HG02885 (cell line): ENCODE measurements at regions not wholly inside any gene's neighbourhood (a gene's known extent, or its start where the extent isn't known, plus 50 kb on each side); places are given as distances from the start of the nearest gene placed in this dataset.
"Not testable (repeated sequence)": the region's sequence is repeated elsewhere in the genome, so short reads cannot be mapped to it uniquely, and the experiment has no call there.

Experiments
- ATAC-seq: cut with Tn5 transposase; IDR thresholded peaks from one replicate; pipeline ENCODE4 v1.9.1; 2021; ENCODE audit warnings: mild to moderate bottlenecking; ENCODE audit not compliant: unreplicated experiment, poor library complexity

GRCh38 chr9:110128664-110129329 lies 79.2 kb downstream of the C9orf152 start:
- ATAC-seq: peak; percentile 73

DNA sequence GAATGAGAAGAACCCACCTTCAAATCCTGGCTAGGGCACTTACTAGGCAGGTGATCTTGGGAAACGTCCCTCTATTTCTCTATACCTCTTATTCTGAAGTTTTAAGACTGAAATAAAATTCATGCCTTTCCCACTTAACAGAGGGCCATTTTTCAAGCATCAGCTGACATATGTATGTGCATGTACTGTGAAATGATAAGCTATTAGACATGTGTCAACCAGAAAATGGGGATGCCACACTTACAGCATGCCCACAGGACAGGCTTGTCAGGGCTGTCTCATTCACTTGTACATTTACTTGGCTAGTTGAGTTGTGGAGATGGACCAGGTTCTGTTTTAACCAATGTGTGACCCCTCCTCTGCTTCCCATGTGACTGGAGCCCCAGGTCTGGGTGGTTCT lies 78.5 kb downstream of the C9orf152 start:
- ATAC-seq: no peak

DNA sequence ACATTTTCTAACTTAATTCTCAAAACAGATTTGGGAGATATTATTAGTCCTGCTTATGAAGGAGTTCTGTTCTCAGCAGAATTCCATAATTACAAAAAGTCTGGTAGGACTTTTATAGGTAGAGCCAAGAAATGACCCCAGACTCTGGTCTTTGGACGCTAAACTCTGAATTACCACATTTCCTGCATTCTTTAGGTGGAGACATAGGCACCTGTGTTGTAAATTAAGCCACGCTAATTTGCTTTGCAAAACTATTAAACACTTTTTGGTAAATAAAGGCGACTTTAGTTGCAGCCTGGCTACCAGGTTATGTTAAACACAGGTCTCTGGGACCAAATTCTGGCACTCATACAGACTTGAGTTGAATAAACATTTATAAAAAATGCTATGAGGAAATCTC lies 77.7 kb downstream of the C9orf152 start:
- ATAC-seq: no peak

GRCh38 chr9:110130791-110131416 lies 77.1 kb downstream of the C9orf152 start:
- ATAC-seq: no peak

- no peak for ATAC-seq
Observed at GRCh38 chr9:110131499-110131898, 76.5 kb downstream of the C9orf152 start.

DNA sequence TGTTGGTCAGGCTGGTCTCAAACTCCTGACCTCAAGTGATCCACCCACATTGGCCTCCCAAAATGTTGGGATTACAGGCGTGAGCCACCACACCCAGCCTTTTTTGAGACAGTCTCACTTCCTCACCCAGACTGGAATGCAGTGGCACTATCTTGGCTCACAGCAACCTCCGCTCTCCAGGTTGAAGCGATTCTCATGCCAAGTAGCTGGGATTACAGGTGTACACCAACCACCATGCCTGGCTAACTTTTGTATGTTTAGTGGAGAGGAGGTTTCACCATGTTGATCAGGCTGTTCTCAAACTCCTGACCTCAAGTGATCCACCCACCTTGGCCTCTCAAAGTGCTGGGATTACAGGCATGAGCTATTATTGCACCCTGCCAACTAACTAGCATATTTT lies 75.4 kb downstream of the C9orf152 start:
- not testable (repeated sequence) for ATAC-seq

GRCh38 chr9:110133059-110133458 lies 74.9 kb downstream of the C9orf152 start:
- ATAC-seq: no peak

DNA sequence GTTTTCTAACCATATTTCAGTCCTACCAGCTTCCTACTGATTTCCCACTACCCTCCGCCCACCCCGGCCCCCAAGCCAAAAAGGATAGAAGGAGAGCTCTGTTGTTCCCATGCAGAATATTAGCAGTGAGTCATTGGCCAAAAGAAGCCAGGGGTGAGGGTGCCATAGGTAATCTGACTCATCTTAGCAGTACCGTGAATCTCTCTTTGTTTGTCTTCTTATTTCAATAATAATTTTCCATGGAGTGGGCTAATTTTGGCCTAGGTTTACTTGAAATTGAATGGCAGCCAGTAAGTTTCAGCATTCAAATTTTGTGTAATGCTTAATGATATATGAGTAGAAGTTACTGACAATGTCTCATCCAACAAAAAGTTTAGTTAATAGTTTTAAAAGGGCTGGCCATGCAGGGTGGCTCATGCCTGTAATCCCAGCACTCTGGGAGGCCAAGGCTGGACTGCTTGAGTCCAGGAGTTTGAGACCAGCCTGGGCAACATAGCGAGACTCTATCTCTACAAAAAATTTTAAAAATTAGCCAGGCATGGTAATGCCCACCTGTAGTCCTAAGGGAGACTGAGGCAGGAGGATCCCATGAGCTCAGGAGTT lies 74.2 kb downstream of the C9orf152 start:
- no peak for ATAC-seq

GRCh38 chr9:110135846-110136245 lies 72.1 kb downstream of the C9orf152 start:
- no peak for ATAC-seq

DNA sequence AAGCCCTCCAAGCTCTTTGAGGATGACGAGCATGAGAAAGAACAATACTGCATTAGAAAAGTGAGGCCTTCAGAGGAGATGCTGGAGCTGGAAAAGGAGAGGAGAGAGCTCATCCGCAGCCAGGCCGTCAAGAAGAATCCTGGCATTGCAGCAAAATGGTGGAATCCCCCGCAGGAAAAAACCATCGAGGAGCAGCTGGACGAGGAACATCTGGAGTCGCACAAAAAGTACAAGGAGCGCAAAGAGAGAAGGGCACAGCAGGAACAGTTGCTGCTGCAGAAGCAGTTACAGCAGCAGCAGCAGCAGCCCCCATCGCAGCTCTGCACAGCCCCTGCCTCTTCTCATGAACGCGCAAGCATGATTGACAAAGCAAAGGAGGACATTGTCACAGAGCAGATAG lies 71.2 kb downstream of the C9orf152 start:
- no peak for ATAC-seq

GRCh38 chr9:110140276-110140675 lies 67.7 kb downstream of the C9orf152 start:
- no peak for ATAC-seq

GRCh38 chr9:110141227-110141793 lies 66.6 kb downstream of the C9orf152 start:
- ATAC-seq: no peak

DNA sequence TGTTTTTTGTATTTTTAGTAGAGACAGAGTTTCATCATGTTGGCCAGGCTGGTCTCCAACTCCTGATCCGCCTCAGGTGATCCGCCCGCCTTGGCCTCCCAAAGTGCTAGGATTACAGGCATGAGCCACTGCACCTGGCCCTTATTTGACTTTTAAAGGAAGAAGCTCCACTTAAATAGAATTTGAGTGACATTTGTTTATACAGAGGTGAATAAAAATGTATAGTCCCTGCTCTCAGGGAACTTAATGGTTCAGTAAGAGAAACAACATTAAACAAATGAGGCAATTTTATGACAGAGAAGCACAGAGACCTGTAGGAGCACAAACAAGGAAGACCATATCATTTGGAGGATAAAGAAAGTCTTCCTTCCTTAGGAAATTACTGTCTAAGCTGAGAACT lies 65.7 kb downstream of the C9orf152 start:
- ATAC-seq: no peak

DNA sequence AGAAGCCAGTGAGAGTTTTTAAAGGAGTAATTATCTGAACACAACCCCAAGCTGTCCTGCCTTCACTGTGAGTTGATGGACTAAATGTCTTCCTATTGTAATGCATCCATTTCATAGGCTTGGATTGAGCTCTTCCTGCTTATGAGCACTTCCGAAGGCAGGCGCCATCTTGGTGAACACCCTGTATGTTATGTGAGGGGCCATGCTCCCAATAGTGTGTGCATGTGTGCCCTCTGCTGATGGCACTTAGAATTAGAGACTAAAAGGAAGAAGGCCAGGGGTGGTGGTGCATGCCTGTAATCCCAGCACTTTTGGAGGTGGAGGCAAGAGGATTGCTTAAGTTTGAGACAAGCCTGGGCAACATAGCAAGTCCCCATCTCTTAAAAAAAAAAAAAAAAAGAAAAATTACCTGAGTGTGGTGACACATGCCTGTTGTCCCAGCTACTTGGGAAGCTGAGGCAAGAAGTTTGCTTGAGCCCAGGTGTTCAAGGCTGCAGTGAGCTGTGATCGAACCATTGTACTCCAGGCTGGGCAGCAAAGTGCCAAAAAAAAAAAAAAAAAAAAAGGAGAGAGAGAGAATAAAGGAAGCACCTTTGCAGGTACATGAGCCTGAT lies 65.0 kb downstream of the C9orf152 start:
- no peak for ATAC-seq

- ATAC-seq: peak; percentile 34
Observed at GRCh38 chr9:110143485-110143884, 64.5 kb downstream of the C9orf152 start.

DNA sequence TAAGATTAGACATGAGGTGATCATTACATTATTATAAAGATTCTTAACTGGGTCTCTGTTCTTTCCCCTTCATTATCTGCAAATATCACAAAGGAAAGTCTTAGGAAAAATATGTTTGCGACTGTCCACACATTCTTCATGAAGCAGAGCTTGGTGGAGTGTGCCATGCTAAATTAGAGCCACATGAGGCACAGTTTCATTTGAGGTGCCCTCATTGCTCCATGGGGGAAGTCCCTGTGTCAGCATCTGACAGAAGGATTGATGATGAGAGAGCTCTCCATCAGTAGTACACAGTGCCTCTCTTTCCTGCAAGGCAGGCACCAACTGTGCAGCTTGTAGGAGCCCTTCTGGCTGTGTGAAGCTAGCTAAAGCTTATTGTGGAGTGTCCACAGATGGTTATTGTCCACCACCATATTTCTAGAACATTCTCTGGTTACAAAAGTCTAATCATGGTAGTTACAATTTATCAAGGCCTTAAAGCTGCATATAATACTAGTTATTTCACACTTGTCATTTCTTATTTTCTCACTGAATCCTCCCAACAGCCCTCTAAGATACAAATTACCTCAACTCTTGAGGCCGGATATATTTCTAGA lies 63.9 kb downstream of the C9orf152 start:
- peak; percentile 43 for ATAC-seq

DNA sequence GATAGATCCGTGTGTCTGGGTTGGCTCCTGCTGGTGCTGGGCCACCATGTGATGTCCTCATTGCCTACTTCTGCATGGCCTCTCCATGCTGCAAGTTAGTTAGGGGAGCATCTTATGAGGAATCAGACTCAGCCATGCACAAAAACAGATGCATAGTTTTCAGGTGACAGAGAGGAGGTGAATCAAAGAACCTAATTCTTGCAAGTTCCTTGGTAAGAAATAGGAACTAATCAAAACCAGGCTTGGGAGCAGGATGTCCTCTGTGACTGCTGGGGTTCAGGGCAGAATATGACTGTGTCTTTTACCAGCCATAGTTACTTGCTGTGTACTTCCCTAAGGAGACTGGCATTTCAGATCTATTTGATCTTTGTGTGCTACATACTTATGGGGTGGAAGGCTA lies 61.6 kb downstream of the C9orf152 start:
- no peak for ATAC-seq

- peak; percentile 82 for ATAC-seq
Observed at GRCh38 chr9:110148384-110148783, 59.6 kb downstream of the C9orf152 start.

DNA sequence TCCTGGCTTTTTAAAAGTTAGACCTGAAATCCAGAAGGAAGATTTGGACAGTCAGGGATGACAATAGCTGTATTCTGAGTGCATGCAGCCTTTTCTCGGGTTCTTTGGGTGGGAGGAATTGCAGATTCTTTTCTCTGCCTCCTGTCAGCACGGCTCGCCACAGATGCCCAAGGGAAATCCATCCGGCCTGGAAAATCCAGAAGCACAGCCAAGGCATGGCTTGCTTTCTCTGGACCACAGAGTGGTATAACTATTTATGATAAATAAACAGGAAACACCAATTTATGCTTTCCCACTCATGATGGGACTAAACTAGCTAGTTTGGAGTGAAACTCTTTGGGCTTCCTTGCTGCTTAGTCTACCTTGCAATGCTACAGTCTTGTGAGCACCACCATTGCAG lies 59.1 kb downstream of the C9orf152 start:
- no peak for ATAC-seq
